Uterus (tissue), 3 donors: ENCODE measurements at regions not wholly inside any gene's neighbourhood (a gene's known extent, or its start where the extent isn't known, plus 50 kb on each side); places are given as distances from the start of the nearest gene placed in this dataset.

Source experiments
- DNase-seq, 2 donors: peaks; one replicate each; pipeline ENCODE4 v3.0.0-alpha.2; 2019 to 2020
- H3K27ac ChIP-seq, 2 donors: fragments of 200-600 bp; sonication (generic); 1 replicate in 1 of 2; 2 replicates in 1 of 2; pipeline ENCODE4 v1.5.1; 2016 to 2018
- H3K27me3 ChIP-seq, 2 donors: fragments of 200-600 bp; sonication (generic); one replicate each; pipeline ENCODE4 v1.5.1; 2018 to 2019; ENCODE audit warnings: control low read depth in 1 of 2
- H3K36me3 ChIP-seq, 2 donors: fragments of 200-600 bp; sonication (generic); one replicate each; pipeline ENCODE4 v1.5.1; 2019; ENCODE audit warnings: control low read depth in 1 of 2
- H3K4me1 ChIP-seq, 2 donors: fragments of 200-600 bp; sonication (generic); one replicate each; pipeline ENCODE4 v1.5.1; 2018 to 2019; ENCODE audit warnings: control low read depth in 1 of 2
- H3K4me3 ChIP-seq, 2 donors: fragments of 200-600 bp; sonication (generic); 1 replicate in 1 of 2; 2 replicates in 1 of 2; pipeline ENCODE4 v1.5.1; 2018 to 2019; ENCODE audit warnings: mild to moderate bottlenecking in 1 of 2
- H3K9me3 ChIP-seq, 2 donors: fragments of 200-600 bp; sonication (generic); one replicate each; pipeline ENCODE4 v1.5.1; 2019; ENCODE audit warnings: control low read depth in 1 of 2
- POLR2A ChIP-seq, 2 donors: fragments of 450-650 bp; IDR thresholded peaks; one replicate each; pipeline ENCODE4 v1.6.1; 2016; ENCODE audit warnings: antibody characterized with exemption in 2 of 2, mild to moderate bottlenecking in 1 of 2, moderate library complexity in 1 of 2
- intact Hi-C: fragments of 100-400 bp; cut with DNase I; formaldehyde crosslinking; loops from one replicate; pipeline ENCODE4 v1.15.1; 2023; ENCODE audit warnings: low total_unique reads
- TF ChIP-seq, protein P1 (sequence below), 4 experiments: fragments of 200-600 bp in 2 of 4; fragments of 450-650 bp in 2 of 4; sonication (generic) in 2 of 4; IDR thresholded peaks; one replicate each; pipeline ENCODE4 v1.5.1; 2016 to 2019; ENCODE audit warnings: antibody characterized with exemption in 4 of 4, mild to moderate bottlenecking in 2 of 4, moderate library complexity in 1 of 4
- donor health status: DM: yes; HTN: yes; CAD: no.

DNA sequence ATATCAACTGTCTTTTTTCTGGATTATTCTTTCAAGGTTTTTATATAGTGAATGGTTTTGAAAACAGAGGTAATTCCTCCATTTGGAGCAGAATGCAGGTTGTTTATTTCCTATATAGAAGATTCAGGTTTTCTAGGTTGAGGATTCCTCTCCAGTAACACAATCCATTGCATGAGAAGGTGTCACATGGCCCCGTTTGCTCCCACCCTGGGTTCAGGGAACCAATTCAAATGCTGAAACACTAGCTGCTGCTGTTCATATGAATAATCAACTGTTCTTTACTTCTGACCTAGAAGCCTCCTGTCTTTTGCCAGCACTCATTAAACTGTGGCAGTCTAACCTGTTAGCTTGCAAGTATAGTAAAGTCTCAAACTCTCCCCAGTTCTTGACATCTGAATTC is 1316.9 kb upstream of the TENM3 start:
- TF ChIP-seq, protein P1, sequence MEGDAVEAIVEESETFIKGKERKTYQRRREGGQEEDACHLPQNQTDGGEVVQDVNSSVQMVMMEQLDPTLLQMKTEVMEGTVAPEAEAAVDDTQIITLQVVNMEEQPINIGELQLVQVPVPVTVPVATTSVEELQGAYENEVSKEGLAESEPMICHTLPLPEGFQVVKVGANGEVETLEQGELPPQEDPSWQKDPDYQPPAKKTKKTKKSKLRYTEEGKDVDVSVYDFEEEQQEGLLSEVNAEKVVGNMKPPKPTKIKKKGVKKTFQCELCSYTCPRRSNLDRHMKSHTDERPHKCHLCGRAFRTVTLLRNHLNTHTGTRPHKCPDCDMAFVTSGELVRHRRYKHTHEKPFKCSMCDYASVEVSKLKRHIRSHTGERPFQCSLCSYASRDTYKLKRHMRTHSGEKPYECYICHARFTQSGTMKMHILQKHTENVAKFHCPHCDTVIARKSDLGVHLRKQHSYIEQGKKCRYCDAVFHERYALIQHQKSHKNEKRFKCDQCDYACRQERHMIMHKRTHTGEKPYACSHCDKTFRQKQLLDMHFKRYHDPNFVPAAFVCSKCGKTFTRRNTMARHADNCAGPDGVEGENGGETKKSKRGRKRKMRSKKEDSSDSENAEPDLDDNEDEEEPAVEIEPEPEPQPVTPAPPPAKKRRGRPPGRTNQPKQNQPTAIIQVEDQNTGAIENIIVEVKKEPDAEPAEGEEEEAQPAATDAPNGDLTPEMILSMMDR (IDR thresholded peaks at IDR 0.05): no peak
- no peak for TF ChIP-seq POLR2A (IDR thresholded peaks at IDR 0.05)

DNA sequence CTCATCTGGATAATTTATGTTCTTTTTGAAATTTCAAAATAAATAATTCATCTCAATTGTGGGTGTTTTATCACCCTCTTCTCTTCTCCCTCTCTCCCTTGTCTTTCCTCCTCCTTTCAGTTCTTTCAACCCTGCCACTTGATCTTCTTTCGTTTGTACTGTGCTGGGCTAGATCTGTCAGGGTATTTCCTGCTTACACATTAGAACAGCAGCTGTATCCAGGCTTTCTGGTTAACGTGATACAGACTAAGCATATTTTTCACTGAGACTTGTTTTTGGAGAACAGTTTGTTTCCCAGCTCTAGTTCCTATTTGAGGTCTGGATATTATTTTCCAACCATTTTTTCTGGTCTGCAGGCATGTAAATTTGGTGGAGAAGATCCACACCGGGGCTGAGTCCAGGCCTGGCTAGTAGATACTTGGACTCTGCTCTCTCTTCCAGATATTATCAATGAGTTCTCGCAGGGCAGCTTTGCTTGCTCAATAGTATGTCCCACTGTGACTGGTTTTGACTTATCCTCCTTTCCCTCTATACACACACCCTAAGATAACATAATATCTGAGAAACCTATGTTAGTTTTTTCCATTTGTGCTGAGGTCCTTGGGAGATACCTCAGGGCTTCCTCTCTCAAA is 1310.7 kb upstream of the TENM3 start:
- TF ChIP-seq, protein P1 (IDR thresholded peaks at IDR 0.05): no peak
- TF ChIP-seq POLR2A (IDR thresholded peaks at IDR 0.05): no peak
- intact Hi-C loops: no loop called here

More for the DNA sequence above, 1316.9 kb upstream of the TENM3 start:
- Histone ChIP-seq H3K9me3 (no peaks in the 10 kb centered on the region), H3K27me3 (no peaks in the 10 kb centered on the region), H3K4me3 (no peak overlapping the region), H3K4me1 (no peaks in the 10 kb centered on the region), H3K27ac (no peak overlapping the region), H3K36me3 (no peaks in the 10 kb centered on the region)
- DNase-seq: no peak
- intact Hi-C loops: no loop called here

DNA sequence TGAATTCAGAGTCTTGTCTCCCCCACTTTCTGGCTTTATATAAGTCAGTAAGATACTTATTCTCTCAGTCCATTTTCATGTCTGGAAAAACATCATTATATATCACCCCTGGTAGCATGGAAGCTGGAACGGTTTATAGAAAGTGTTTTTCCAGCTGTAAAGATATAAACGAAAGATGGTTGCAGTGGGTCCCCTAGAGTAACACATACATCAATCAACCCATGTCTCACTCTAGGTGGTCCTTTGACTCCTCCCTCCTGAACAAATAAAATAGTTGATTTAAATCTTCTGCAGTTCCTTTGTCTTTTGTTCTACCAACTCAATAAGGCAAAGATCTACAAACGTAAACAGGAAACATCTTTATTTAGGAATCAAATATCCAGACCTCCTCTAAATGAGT is 1306.1 kb upstream of the TENM3 start:
- Histone ChIP-seq H3K27me3 (no peaks in the 10 kb centered on the region), H3K4me3 (no peak overlapping the region), H3K36me3 (no peaks in the 10 kb centered on the region), H3K4me1 (no peaks in the 10 kb centered on the region), H3K9me3 (no peaks in the 10 kb centered on the region), H3K27ac (no peak overlapping the region)
- no peak for TF ChIP-seq POLR2A (IDR thresholded peaks at IDR 0.05)
- TF ChIP-seq, protein P1 (IDR thresholded peaks at IDR 0.05): no peak
- intact Hi-C loops: no loop called here
- no peak for DNase-seq

More for the DNA sequence above, 1310.7 kb upstream of the TENM3 start:
- Histone ChIP-seq H3K4me1 (no peaks in the 10 kb centered on the region), H3K27ac (no peak overlapping the region), H3K4me3 (no peak overlapping the region), H3K27me3 (no peaks in the 10 kb centered on the region), H3K36me3 (no peaks in the 10 kb centered on the region), H3K9me3 (no peaks in the 10 kb centered on the region)
- no peak for DNase-seq

- H3K4me1 ChIP-seq: no peaks in the 10 kb centered on the region
- no peak overlapping the region for H3K27ac ChIP-seq
- no peaks in the 10 kb centered on the region for H3K9me3 ChIP-seq
- TF ChIP-seq, protein P1 (IDR thresholded peaks at IDR 0.05): no peak
- TF ChIP-seq POLR2A (IDR thresholded peaks at IDR 0.05): no peak
- DNase-seq: no peak
- no peaks in the 10 kb centered on the region for H3K27me3 ChIP-seq
- intact Hi-C loops: no loop called here
- H3K4me3 ChIP-seq: no peak overlapping the region
- H3K36me3 ChIP-seq: no peaks in the 10 kb centered on the region
Observed at GRCh38 chr4:180940680-180941079, 1302.5 kb upstream of the TENM3 start.

DNA sequence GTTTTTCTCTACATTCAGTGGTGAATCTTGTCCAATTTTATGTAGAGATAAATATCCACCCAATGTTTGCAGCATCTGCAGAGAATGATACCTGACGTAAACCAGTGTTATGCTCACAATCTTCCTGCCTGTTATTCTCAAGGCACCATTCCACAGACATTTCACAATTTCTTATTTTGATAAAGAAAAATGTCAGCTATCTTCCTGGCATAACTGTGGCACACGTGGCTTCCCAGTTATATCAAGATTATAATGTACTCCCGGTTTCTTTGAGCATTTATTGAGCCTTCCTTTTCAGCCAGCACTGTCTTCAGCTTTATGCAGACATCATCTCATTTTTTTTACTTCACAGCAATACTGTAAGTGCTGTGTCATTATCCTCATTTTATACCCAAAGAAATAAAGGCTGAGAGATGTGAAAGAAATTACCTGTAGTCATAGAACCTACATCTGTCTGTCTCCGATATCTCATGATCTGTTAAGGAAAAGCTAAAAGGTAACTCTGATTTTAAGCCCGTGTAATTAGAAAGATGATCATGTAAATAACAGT is 1300.8 kb upstream of the TENM3 start:
- H3K4me1 ChIP-seq: no peaks in the 10 kb centered on the region
- H3K9me3 ChIP-seq: no peaks in the 10 kb centered on the region
- H3K27ac ChIP-seq: no peak overlapping the region
- no peaks in the 10 kb centered on the region for H3K27me3 ChIP-seq
- TF ChIP-seq POLR2A (IDR thresholded peaks at IDR 0.05): no peak
- TF ChIP-seq, protein P1 (IDR thresholded peaks at IDR 0.05): no peak
- H3K36me3 ChIP-seq: no peaks in the 10 kb centered on the region
- no peak overlapping the region for H3K4me3 ChIP-seq
- intact Hi-C loops: no loop called here
- no peak for DNase-seq
